ENCODE measurements at regions not wholly inside any gene's neighbourhood (a gene's known extent, or its start where the extent isn't known, plus 50 kb on each side); places are given as distances from the start of the nearest gene placed in this dataset.

DNA sequence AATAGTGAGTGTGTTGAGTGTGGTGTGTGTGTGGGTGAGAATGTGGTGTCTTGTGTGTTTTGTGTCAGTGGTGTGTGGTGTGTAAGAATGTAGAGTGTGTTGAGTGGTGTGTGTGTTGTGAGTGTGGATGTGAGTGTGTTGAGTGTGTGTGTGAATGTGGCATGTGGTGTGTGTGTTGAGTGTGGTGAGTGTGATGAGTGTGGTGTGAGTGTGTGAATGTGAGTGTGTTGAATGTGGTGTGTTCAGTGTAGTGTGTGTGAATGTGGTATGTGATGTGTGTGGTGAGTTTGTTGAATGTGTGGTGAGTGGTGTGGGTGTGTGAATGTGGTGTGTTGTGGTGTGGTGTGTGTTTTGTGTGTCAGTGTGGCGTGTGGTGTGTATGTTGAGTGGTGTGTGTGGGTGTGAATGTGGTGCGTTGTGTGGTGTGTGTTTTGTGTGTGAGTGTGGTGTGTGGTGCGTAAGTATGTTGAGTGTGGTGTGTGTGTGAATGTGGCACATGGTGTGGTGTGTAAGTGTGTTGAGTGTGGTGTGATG, 60.8 kb upstream of the SORCS2 start (continued):
- TF ChIP-seq, protein P1, sequence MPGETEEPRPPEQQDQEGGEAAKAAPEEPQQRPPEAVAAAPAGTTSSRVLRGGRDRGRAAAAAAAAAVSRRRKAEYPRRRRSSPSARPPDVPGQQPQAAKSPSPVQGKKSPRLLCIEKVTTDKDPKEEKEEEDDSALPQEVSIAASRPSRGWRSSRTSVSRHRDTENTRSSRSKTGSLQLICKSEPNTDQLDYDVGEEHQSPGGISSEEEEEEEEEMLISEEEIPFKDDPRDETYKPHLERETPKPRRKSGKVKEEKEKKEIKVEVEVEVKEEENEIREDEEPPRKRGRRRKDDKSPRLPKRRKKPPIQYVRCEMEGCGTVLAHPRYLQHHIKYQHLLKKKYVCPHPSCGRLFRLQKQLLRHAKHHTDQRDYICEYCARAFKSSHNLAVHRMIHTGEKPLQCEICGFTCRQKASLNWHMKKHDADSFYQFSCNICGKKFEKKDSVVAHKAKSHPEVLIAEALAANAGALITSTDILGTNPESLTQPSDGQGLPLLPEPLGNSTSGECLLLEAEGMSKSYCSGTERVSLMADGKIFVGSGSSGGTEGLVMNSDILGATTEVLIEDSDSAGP (CRISPR knock-in tag; IDR thresholded peaks at IDR 0.05; ENCODE audit: borderline replicate concordance), result no peak
- TF ChIP-seq, protein P2, sequence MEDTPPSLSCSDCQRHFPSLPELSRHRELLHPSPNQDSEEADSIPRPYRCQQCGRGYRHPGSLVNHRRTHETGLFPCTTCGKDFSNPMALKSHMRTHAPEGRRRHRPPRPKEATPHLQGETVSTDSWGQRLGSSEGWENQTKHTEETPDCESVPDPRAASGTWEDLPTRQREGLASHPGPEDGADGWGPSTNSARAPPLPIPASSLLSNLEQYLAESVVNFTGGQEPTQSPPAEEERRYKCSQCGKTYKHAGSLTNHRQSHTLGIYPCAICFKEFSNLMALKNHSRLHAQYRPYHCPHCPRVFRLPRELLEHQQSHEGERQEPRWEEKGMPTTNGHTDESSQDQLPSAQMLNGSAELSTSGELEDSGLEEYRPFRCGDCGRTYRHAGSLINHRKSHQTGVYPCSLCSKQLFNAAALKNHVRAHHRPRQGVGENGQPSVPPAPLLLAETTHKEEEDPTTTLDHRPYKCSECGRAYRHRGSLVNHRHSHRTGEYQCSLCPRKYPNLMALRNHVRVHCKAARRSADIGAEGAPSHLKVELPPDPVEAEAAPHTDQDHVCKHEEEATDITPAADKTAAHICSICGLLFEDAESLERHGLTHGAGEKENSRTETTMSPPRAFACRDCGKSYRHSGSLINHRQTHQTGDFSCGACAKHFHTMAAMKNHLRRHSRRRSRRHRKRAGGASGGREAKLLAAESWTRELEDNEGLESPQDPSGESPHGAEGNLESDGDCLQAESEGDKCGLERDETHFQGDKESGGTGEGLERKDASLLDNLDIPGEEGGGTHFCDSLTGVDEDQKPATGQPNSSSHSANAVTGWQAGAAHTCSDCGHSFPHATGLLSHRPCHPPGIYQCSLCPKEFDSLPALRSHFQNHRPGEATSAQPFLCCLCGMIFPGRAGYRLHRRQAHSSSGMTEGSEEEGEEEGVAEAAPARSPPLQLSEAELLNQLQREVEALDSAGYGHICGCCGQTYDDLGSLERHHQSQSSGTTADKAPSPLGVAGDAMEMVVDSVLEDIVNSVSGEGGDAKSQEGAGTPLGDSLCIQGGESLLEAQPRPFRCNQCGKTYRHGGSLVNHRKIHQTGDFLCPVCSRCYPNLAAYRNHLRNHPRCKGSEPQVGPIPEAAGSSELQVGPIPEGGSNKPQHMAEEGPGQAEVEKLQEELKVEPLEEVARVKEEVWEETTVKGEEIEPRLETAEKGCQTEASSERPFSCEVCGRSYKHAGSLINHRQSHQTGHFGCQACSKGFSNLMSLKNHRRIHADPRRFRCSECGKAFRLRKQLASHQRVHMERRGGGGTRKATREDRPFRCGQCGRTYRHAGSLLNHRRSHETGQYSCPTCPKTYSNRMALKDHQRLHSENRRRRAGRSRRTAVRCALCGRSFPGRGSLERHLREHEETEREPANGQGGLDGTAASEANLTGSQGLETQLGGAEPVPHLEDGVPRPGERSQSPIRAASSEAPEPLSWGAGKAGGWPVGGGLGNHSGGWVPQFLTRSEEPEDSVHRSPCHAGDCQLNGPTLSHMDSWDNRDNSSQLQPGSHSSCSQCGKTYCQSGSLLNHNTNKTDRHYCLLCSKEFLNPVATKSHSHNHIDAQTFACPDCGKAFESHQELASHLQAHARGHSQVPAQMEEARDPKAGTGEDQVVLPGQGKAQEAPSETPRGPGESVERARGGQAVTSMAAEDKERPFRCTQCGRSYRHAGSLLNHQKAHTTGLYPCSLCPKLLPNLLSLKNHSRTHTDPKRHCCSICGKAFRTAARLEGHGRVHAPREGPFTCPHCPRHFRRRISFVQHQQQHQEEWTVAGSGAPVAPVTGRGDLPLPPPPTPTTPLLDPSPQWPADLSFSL (CRISPR knock-in tag; IDR thresholded peaks at IDR 0.05), result peak; percentile 94

DNA sequence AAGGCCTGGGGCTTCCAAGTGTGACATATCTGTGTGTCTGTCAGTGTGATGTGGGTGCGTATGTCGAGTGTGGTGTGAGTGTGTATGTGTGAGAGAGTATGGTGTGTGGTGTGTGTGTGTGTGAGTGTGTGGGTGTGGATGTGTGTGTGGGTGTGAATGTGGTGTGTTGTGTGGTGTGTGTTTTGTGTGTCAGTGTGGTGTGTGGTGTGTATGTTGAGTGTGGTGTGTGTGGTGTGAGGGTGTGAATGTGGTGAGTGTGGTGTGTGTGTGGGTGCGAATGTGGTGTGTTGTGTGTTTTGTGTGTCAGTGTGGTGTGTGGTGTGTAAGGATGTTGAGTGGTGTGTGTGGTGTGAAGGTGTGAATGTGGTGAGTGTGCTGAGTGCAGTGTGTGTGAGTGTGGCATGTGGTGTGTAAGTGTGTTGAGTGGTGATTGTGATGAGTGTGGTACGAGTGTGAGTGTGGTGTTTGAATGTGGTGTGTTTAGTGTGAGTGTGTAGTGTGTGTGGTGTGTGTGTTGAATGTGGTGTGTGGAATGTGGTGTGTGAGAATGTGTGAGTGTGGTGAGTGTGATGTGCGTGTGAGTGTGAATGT, 61.6 kb upstream of the SORCS2 start:
- no peak for DNase-seq (ENCODE audit: low spot score)
- intact Hi-C loops (cut with micrococcal nuclease; ENCODE audit: unreplicated experiment), result no loop called here
- in situ Hi-C loops (cut with HindIII; ENCODE audit: extremely low pct_ligation_motif_present, low pct_unique_long_range_greater_than_20kb), result no loop called here
- BruUV-seq (replicated peaks), result no TSS peak
- Histone ChIP-seq H3K27me3 (ENCODE audit: control insufficient read depth in 1 of 2, insufficient read depth in 2 of 2, low read length in 2 of 2) (peaks cover 4 to 38% of the 10 kb centered on the region in 2 experiments; a peak in 4 of 5 replicates), H3K4me2 (ENCODE audit: low read depth, low read length) (no peak overlapping the region; the same call in 1 of the 2 replicates), H2AFZ (ENCODE audit: low read length) (no peak overlapping the region), H3K9me3 (ENCODE audit: low read length) (no peaks in the 10 kb centered on the region), H4K20me1 (ENCODE audit: insufficient read depth, low read length) (no peaks in the 10 kb centered on the region), H3K4me3 (replicated peaks in 1 of 3; ENCODE audit: insufficient read depth in 1 of 3, low read depth in 2 of 3, low read length in 3 of 3) (no peak overlapping the region), H3K27ac (ENCODE audit: extremely low read length, insufficient read depth, low read length) (no peak overlapping the region), H3K36me3 (replicated peaks in 1 of 2; ENCODE audit: control insufficient read depth in 1 of 2, insufficient read depth in 2 of 2, low read length in 2 of 2) (no peaks in the 10 kb centered on the region), H3K79me2 (ENCODE audit: insufficient read depth, low read length) (no peaks in the 10 kb centered on the region), H3K4me1 (ENCODE audit: insufficient read depth, low read length) (peaks cover 19% of the 10 kb centered on the region), H3K9ac (ENCODE audit: insufficient read depth, low read depth, low read length) (no peak overlapping the region)
- FAIRE-seq, result peak; percentile 74
- ATAC-seq, result no peak
- 71% methylated on average over 5 of the region's 5 CpGs for WGBS (ENCODE audit: low lambda C conversion rate)
- ChIA-PET POLR2A (no interaction called here), CTCF (ENCODE audit: low intra/inter-chr PET ratio, low total read pairs) (no interaction called here)
- TF ChIP-seq ZFP90 (CRISPR knock-in tag; IDR thresholded peaks at IDR 0.05; ENCODE audit: borderline replicate concordance), result no peak
- TF ChIP-seq, protein P2 (CRISPR knock-in tag; IDR thresholded peaks at IDR 0.05), result peak; percentile 89
- TF ChIP-seq ZNF747 (CRISPR knock-in tag; IDR thresholded peaks at IDR 0.05; ENCODE audit: borderline replicate concordance), result no peak

All from HepG2 (cell line).